DLD1 (cell line): ENCODE measurements at regions not wholly inside any gene's neighbourhood (a gene's known extent, or its start where the extent isn't known, plus 50 kb on each side); places are given as distances from the start of the nearest gene placed in this dataset.

Source experiments
- in situ Hi-C: cut with HindIII; loops from 2 replicates; pipeline ENCODE4 v1.10.0; 2017; ENCODE audit warnings: low sequenced_read_pairs

- in situ Hi-C loops: no loop called here
These were observed 934.5 kb upstream of the TENM3 start for GRCh38 chr4:181308476-181309312.

GRCh38 chr4:181312066-181312465 lies 931.1 kb upstream of the TENM3 start:
- in situ Hi-C loops: no loop called here

GRCh38 chr4:181319629-181320028 lies 923.6 kb upstream of the TENM3 start:
- in situ Hi-C loops: no loop called here

GRCh38 chr4:181323061-181323460 lies 920.1 kb upstream of the TENM3 start:
- in situ Hi-C loops: no loop called here

GRCh38 chr4:181330654-181331201 lies 912.5 kb upstream of the TENM3 start:
- in situ Hi-C loops: no loop called here

- in situ Hi-C loops: no loop called here
These were observed 912.0 kb upstream of the TENM3 start for GRCh38 chr4:181331214-181331613.

GRCh38 chr4:181345931-181346330 lies 897.3 kb upstream of the TENM3 start:
- in situ Hi-C loops: no loop called here

- in situ Hi-C loops: no loop called here
These were observed 892.4 kb upstream of the TENM3 start for GRCh38 chr4:181350615-181351415.

GRCh38 chr4:181364504-181364903 lies 878.7 kb upstream of the TENM3 start:
- in situ Hi-C loops: no loop called here

GRCh38 chr4:181365671-181366070 lies 877.5 kb upstream of the TENM3 start:
- in situ Hi-C loops: no loop called here

GRCh38 chr4:181372014-181372413 lies 871.2 kb upstream of the TENM3 start:
- in situ Hi-C loops: no loop called here

GRCh38 chr4:181376058-181376457 lies 867.1 kb upstream of the TENM3 start:
- in situ Hi-C loops: no loop called here

- in situ Hi-C loops: no loop called here
These were observed 855.1 kb upstream of the TENM3 start for GRCh38 chr4:181388061-181388460.

GRCh38 chr4:181416966-181417365 lies 826.2 kb upstream of the TENM3 start:
- in situ Hi-C loops: no loop called here

GRCh38 chr4:181418496-181418895 lies 824.7 kb upstream of the TENM3 start:
- in situ Hi-C loops: no loop called here

GRCh38 chr4:181420950-181421349 lies 822.3 kb upstream of the TENM3 start:
- in situ Hi-C loops: no loop called here

- in situ Hi-C loops: no loop called here
These were observed 818.7 kb upstream of the TENM3 start for GRCh38 chr4:181424362-181425016.

- in situ Hi-C loops: no loop called here
These were observed 816.1 kb upstream of the TENM3 start for GRCh38 chr4:181427076-181427475.

GRCh38 chr4:181431006-181431405 lies 812.2 kb upstream of the TENM3 start:
- in situ Hi-C loops: no loop called here

- in situ Hi-C loops: no loop called here
These were observed 811.5 kb upstream of the TENM3 start for GRCh38 chr4:181431661-181432060.

- in situ Hi-C loops: no loop called here
These were observed 810.9 kb upstream of the TENM3 start for GRCh38 chr4:181432335-181432734.
